GM23338 (cell line): ENCODE measurements at regions not wholly inside any gene's neighbourhood (a gene's known extent, or its start where the extent isn't known, plus 50 kb on each side); places are given as distances from the start of the nearest gene placed in this dataset.
A peak's percentile ranks its signal among the peaks of the same experiment; 100 is the strongest.

Experiments
- ATAC-seq: fragments of 200-7000 bp; cut with Tn5 transposase; 3 replicates; pipeline ENCODE4 v1.9.1; 2020
- DNase-seq: peaks from one replicate; pipeline ENCODE4 v3.0.0-alpha.2; 2015; ENCODE audit warnings: low spot score
- H2AFZ ChIP-seq: fragments of 200-600 bp; sonication (generic); 2 replicates; pipeline ENCODE4 v1.8.0; 2016; ENCODE audit warnings: antibody characterized with exemption, mild to moderate bottlenecking, moderate library complexity
- H3F3A ChIP-seq: fragments of 200-600 bp; sonication (generic); replicated peaks from 2 replicates; pipeline ENCODE4 v1.8.0; 2017; ENCODE audit warnings: antibody characterized with exemption, mixed run types, low read depth
- H3K27ac ChIP-seq: fragments of 200-600 bp; sonication (generic); 2 replicates; pipeline ENCODE4 v1.6.1; 2016; ENCODE audit warnings: low read depth
- H3K27me3 ChIP-seq: fragments of 200-600 bp; sonication (generic); 2 replicates; pipeline ENCODE4 v1.8.0; 2016; ENCODE audit warnings: mild to moderate bottlenecking, mixed run types, moderate library complexity; ENCODE audit not compliant: insufficient read depth
- H3K36me3 ChIP-seq: fragments of 200-600 bp; sonication (generic); 2 replicates; pipeline ENCODE4 v1.8.0; 2016; ENCODE audit warnings: mild to moderate bottlenecking; ENCODE audit not compliant: insufficient read depth
- H3K4me1 ChIP-seq: fragments of 200-600 bp; sonication (generic); 2 replicates; pipeline ENCODE4 v1.8.0; 2016; ENCODE audit warnings: mild to moderate bottlenecking, moderate library complexity; ENCODE audit not compliant: insufficient read depth
- H3K4me2 ChIP-seq: fragments of 200-600 bp; sonication (generic); 2 replicates; pipeline ENCODE4 v1.7.1; 2017; ENCODE audit warnings: mixed run types
- H3K4me3 ChIP-seq: fragments of 200-600 bp; sonication (generic); 2 replicates; pipeline ENCODE4 v1.6.1; 2016; ENCODE audit warnings: mixed run types
- H3K79me2 ChIP-seq: fragments of 200-600 bp; sonication (generic); replicated peaks from 2 replicates; pipeline ENCODE4 v1.8.0; 2017; ENCODE audit warnings: mild to moderate bottlenecking; ENCODE audit not compliant: insufficient read depth
- H3K9me2 ChIP-seq: fragments of 200-600 bp; sonication (generic); 2 replicates; pipeline ENCODE4 v1.8.0; 2017; ENCODE audit not compliant: insufficient read depth
- H4K20me1 ChIP-seq: fragments of 200-600 bp; sonication (generic); replicated peaks from 2 replicates; pipeline ENCODE4 v1.8.0; 2017; ENCODE audit warnings: mild to moderate bottlenecking; ENCODE audit not compliant: insufficient read depth
- H3K27ac Mint-ChIP-seq: 2 replicates; pipeline ENCODE4 v1.8.0; 2020; ENCODE audit warnings: inconsistent platforms, mild to moderate bottlenecking, moderate library complexity, mixed read lengths
- H3K27me3 Mint-ChIP-seq: 3 replicates; pipeline ENCODE4 v1.8.0; 2022; ENCODE audit warnings: low read depth, mild to moderate bottlenecking, moderate library complexity, mixed read lengths, inconsistent platforms; ENCODE audit not compliant: insufficient read depth, poor library complexity
- H3K36me3 Mint-ChIP-seq: 3 replicates; pipeline ENCODE4 v1.8.0; 2021; ENCODE audit warnings: low read depth, mild to moderate bottlenecking, inconsistent platforms, moderate library complexity, mixed read lengths
- H3K4me1 Mint-ChIP-seq: 3 replicates; pipeline ENCODE4 v1.8.0; 2020; ENCODE audit warnings: mild to moderate bottlenecking, inconsistent platforms, mixed read lengths
- H3K4me3 Mint-ChIP-seq: 3 replicates; pipeline ENCODE4 v1.8.0; 2021; ENCODE audit warnings: moderate library complexity, mild to moderate bottlenecking, inconsistent platforms, mixed read lengths
- H3K9me3 Mint-ChIP-seq: 3 replicates; pipeline ENCODE4 v1.8.0; 2020; ENCODE audit warnings: moderate library complexity, mild to moderate bottlenecking, inconsistent platforms, mixed read lengths
- CTCF ChIP-seq, 2 experiments: fragments of 200-600 bp in 1 of 2; sonication (generic) in 1 of 2; conservative IDR thresholded peaks; 2 replicates each; pipeline versions ENCODE4 v1.5.1 to v1.6.1; 2016 to 2017; ENCODE audit warnings: antibody characterized with exemption in 2 of 2, low read depth in 2 of 2, mild to moderate bottlenecking in 2 of 2, moderate library complexity in 1 of 2
- EZH2phosphoT487 ChIP-seq: fragments of 200-600 bp; sonication (generic); IDR thresholded peaks from one replicate; pipeline ENCODE4 v1.8.1; 2018; ENCODE audit warnings: antibody characterized with exemption; ENCODE audit not compliant: unreplicated experiment
- POLR2AphosphoS5 ChIP-seq: IDR thresholded peaks from 2 replicates; pipeline ENCODE4 v1.6.1; 2016; ENCODE audit warnings: antibody characterized with exemption, low read depth
- STAT1 ChIP-seq: IDR thresholded peaks from one replicate; pipeline ENCODE4 v1.6.1; 2016; ENCODE audit warnings: antibody characterized with exemption; ENCODE audit not compliant: unreplicated experiment
- ZNF331 ChIP-seq: fragments of 250-450 bp; sonication (Bioruptor Pico); IDR thresholded peaks from 2 replicates; pipeline ENCODE4 v1.5.0; 2020; ENCODE audit warnings: low read depth, mild to moderate bottlenecking, moderate library complexity
- TF ChIP-seq, protein P1 (sequence below): IDR thresholded peaks from 2 replicates; pipeline ENCODE4 v1.6.1; 2016; ENCODE audit warnings: antibody characterized with exemption
- TF ChIP-seq, protein P2 (sequence below): fragments of 250-450 bp; sonication (Bioruptor Pico); IDR thresholded peaks from 2 replicates; pipeline ENCODE4 v1.5.0; 2020; ENCODE audit warnings: mild to moderate bottlenecking, moderate library complexity

DNA sequence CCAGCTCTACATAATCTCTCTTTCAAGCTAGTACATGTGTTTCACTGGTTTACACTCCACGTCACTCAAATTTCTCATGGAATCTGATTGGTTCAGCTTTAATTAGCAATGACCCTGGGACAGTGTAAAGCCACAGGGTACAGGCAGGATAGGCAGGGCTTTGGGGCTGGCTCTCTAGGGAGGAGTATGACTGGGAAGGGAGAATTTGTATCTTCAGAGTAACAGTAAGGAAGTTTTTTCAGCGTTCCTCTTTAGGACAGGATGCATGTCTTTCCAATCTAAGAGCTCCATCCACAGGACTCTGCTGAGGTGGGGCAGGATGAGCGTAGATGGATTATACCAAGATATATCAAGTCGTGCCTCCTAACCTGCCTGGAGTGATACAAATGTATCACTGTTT lies 112.0 kb upstream of the CLEC14A start:
- H3K36me3 Mint-ChIP-seq = no peaks in the 10 kb centered on the region
- no peaks in the 10 kb centered on the region for H3K4me1 ChIP-seq
- ATAC-seq (peak; percentile 49; the same call in 2 of the 3 replicates), DNase-seq (no peak)
- H3K4me1 Mint-ChIP-seq = no peaks in the 10 kb centered on the region
- no peaks in the 10 kb centered on the region for H3K9me2 ChIP-seq
- H3K36me3 ChIP-seq = no peaks in the 10 kb centered on the region
- H4K20me1 ChIP-seq = no peaks in the 10 kb centered on the region
- no peaks in the 10 kb centered on the region for H3K79me2 ChIP-seq
- H2AFZ ChIP-seq = peak overlapping the region; percentile 49; the same call in 1 of the 2 replicates
- H3K4me3 Mint-ChIP-seq = no peak overlapping the region
- H3K27me3 ChIP-seq = no peaks in the 10 kb centered on the region
- H3K9me3 Mint-ChIP-seq = no peaks in the 10 kb centered on the region
- H3K27ac ChIP-seq = no peak overlapping the region
- TF ChIP-seq EZH2phosphoT487 = no peak
- no peak for TF ChIP-seq ZNF331 (CRISPR knock-in tag)
- no peak for TF ChIP-seq STAT1
- no peak for TF ChIP-seq POLR2AphosphoS5
- TF ChIP-seq, protein P1, sequence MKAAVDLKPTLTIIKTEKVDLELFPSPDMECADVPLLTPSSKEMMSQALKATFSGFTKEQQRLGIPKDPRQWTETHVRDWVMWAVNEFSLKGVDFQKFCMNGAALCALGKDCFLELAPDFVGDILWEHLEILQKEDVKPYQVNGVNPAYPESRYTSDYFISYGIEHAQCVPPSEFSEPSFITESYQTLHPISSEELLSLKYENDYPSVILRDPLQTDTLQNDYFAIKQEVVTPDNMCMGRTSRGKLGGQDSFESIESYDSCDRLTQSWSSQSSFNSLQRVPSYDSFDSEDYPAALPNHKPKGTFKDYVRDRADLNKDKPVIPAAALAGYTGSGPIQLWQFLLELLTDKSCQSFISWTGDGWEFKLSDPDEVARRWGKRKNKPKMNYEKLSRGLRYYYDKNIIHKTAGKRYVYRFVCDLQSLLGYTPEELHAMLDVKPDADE = no peak
- peak in 1 of 2 experiments; percentile 10; a peak in 1 of 4 replicates for TF ChIP-seq CTCF (conservative IDR thresholded peaks at IDR 0.05; ENCODE audit: low read depth in 2 of 2)
- TF ChIP-seq, protein P2, sequence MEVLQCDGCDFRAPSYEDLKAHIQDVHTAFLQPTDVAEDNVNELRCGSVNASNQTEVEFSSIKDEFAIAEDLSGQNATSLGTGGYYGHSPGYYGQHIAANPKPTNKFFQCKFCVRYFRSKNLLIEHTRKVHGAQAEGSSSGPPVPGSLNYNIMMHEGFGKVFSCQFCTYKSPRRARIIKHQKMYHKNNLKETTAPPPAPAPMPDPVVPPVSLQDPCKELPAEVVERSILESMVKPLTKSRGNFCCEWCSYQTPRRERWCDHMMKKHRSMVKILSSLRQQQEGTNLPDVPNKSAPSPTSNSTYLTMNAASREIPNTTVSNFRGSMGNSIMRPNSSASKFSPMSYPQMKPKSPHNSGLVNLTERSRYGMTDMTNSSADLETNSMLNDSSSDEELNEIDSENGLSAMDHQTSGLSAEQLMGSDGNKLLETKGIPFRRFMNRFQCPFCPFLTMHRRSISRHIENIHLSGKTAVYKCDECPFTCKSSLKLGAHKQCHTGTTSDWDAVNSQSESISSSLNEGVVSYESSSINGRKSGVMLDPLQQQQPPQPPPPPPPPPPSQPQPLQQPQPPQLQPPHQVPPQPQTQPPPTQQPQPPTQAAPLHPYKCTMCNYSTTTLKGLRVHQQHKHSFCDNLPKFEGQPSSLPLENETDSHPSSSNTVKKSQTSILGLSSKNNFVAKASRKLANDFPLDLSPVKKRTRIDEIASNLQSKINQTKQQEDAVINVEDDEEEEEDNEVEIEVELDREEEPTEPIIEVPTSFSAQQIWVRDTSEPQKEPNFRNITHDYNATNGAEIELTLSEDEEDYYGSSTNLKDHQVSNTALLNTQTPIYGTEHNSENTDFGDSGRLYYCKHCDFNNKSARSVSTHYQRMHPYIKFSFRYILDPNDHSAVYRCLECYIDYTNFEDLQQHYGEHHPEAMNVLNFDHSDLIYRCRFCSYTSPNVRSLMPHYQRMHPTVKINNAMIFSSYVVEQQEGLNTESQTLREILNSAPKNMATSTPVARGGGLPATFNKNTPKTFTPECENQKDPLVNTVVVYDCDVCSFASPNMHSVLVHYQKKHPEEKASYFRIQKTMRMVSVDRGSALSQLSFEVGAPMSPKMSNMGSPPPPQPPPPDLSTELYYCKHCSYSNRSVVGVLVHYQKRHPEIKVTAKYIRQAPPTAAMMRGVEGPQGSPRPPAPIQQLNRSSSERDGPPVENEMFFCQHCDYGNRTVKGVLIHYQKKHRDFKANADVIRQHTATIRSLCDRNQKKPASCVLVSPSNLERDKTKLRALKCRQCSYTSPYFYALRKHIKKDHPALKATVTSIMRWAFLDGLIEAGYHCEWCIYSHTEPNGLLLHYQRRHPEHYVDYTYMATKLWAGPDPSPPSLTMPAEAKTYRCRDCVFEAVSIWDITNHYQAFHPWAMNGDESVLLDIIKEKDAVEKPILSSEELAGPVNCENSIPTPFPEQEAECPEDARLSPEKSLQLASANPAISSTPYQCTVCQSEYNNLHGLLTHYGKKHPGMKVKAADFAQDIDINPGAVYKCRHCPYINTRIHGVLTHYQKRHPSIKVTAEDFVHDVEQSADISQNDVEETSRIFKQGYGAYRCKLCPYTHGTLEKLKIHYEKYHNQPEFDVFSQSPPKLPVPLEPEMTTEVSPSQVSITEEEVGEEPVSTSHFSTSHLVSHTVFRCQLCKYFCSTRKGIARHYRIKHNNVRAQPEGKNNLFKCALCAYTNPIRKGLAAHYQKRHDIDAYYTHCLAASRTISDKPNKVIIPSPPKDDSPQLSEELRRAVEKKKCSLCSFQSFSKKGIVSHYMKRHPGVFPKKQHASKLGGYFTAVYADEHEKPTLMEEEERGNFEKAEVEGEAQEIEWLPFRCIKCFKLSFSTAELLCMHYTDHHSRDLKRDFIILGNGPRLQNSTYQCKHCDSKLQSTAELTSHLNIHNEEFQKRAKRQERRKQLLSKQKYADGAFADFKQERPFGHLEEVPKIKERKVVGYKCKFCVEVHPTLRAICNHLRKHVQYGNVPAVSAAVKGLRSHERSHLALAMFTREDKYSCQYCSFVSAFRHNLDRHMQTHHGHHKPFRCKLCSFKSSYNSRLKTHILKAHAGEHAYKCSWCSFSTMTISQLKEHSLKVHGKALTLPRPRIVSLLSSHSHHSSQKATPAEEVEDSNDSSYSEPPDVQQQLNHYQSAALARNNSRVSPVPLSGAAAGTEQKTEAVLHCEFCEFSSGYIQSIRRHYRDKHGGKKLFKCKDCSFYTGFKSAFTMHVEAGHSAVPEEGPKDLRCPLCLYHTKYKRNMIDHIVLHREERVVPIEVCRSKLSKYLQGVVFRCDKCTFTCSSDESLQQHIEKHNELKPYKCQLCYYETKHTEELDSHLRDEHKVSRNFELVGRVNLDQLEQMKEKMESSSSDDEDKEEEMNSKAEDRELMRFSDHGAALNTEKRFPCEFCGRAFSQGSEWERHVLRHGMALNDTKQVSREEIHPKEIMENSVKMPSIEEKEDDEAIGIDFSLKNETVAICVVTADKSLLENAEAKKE (CRISPR knock-in tag) = no peak
- H3K4me2 ChIP-seq = no peak overlapping the region
- H3K4me3 ChIP-seq = no peak overlapping the region
- no peak overlapping the region for H3K27ac Mint-ChIP-seq
- no peaks in the 10 kb centered on the region for H3F3A ChIP-seq
- H3K27me3 Mint-ChIP-seq = no peaks in the 10 kb centered on the region
